Stimulated activated CD4-positive, alpha-beta T cell treated with anti-CD3 and anti-CD28 coated beads, TNF-alpha, amount 100 ng/mL, for 4 hours (primary cell): ENCODE measurements at regions not wholly inside any gene's neighbourhood (a gene's known extent, or its start where the extent isn't known, plus 50 kb on each side); places are given as distances from the start of the nearest gene placed in this dataset.

ENCODE experiments used
- DNase-seq, 3 experiments: peaks; one replicate each; pipeline ENCODE4 v3.0.0-alpha.2; 2020; ENCODE audit warnings: low read depth in 3 of 3

- DNase-seq: no peak
These were observed 94.6 kb downstream of the ZPLD1 start for GRCh38 chr3:102529452-102529851.

DNA sequence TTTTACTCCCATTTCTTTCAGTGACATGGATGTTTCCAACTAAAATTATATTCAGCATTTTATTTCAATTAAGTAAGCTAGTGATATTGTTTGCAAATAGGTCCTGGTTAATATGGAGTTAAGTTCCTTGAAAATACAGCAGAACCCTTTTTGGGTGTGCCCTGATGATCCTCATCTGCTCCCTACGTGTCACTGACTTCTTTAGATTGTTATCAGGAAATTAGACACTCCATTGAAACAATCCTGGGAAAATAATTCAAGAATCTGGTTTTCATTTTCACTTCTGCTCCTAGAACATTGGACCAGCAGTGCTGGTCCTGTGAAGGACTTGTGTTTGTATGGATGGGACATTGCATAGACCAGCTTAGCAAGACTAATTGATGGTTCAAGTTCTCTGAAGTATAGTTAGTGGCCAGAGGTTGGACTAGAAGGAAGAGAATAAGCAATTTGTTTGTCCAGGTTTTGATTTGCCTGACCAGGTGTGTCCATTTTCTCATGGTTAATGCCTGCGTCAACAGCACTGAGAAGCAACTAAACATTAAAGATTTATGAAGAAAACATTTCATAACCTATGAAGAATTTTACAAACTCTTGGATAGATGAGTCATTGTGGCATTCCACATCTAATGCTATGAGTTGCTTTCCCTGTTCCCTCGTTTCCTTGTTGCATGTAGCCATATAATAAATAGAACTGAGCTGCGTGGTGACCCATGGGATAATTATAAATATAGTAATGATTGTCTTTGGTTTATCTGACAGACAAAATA is 95.8 kb downstream of the ZPLD1 start:
- DNase-seq: no peak

- no peak for DNase-seq
These were observed 96.9 kb downstream of the ZPLD1 start for GRCh38 chr3:102531686-102532085.

GRCh38 chr3:102532901-102533300 is 98.1 kb downstream of the ZPLD1 start:
- DNase-seq: no peak

GRCh38 chr3:102533784-102534183 is 99.0 kb downstream of the ZPLD1 start:
- no peak for DNase-seq

- DNase-seq: no peak
These were observed 101.6 kb downstream of the ZPLD1 start for GRCh38 chr3:102536456-102536855.

DNA sequence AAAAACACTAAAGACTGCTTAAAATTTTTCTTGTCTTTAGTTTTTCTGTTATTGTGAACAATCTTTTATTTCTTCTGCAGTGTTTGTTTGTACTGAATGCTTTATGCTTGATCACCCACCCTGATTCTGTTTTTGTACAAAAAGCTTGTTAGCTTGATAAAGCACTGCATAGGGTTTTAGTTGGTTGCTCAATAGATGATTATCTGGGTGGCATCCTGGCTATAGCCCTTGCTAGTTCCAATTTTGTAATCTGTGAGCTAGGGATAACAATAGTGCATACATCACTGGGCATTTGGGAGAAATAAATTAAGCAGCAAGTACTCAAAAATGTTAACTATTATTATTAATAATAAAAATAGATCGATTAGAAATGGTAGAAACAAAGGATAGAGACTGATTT is 102.3 kb downstream of the ZPLD1 start:
- DNase-seq: no peak

GRCh38 chr3:102544741-102545140 is 109.9 kb downstream of the ZPLD1 start:
- no peak for DNase-seq

DNA sequence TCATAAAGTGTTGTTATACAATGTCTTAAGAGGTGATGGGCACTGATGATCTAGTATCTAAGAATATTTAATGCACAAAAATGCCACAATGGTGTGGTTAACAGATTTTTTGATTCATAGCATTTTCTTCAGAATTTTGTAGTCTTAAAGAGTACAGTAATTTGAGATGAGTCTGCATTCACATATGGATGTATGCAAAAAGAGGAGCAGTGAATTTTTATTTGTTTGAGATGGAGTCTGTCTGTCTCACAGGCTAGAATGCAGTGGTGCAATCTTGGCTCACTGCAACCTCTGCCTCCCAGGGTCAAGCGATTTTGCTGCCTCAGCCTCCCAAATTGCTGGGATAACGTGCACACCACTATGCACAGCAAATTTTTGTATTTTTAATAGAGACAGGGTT is 110.5 kb downstream of the ZPLD1 start:
- no peak for DNase-seq

DNA sequence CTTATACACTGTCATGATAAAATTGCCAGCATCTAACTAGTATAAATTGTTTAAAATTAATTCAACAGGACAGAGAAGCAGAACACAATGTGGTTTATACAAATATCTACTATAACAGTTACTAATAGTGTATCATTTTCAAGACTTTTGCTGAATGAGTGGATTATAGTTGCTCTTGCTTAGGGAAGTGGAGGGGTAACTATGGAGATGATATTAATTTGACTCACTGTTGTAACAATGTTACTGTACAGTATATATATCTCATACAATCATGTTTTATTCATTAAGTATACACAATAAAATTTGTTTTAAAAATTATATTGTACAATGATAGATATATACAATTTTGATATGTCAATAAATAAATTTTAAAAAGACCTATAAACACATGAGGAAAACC is 119.1 kb downstream of the ZPLD1 start:
- DNase-seq: no peak

GRCh38 chr3:102570511-102570910 is 135.7 kb downstream of the ZPLD1 start:
- no peak for DNase-seq

GRCh38 chr3:102571006-102571405 is 136.2 kb downstream of the ZPLD1 start:
- no peak for DNase-seq

GRCh38 chr3:102571720-102572384 is 137.0 kb downstream of the ZPLD1 start:
- DNase-seq: no peak

DNA sequence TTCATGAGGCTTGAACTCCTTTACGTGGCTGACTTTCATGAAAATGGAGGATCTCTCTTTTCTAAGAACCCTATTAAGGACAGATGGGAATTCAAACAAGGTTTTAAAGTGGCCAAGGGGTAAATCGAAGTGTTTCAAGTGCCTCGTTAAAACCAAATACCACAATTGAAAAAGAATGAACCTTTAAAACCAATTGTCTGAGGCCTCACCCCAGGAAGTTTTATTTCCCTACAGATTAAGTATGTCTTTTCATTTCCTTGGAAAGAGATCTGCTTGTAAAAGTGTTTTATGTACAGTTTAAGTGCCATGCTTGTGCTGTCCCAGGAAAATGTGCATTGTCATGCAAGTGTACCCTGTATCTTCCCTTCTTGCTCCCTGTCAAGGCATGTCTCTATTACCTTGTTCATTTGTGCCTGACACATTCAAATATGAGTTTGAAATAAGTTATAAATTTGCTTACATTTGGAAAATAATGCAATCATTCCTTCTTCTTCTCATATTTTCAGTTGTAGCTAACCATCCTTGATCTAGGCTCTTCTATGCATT is 138.7 kb downstream of the ZPLD1 start:
- no peak for DNase-seq

- no peak for DNase-seq
These were observed 139.5 kb downstream of the ZPLD1 start for GRCh38 chr3:102574355-102574754.

- no peak for DNase-seq
These were observed 141.8 kb downstream of the ZPLD1 start for GRCh38 chr3:102576651-102577050.

- DNase-seq: no peak
These were observed 142.4 kb downstream of the ZPLD1 start for GRCh38 chr3:102577082-102577789.

GRCh38 chr3:102580760-102581159 is 145.9 kb downstream of the ZPLD1 start:
- no peak for DNase-seq

- no peak for DNase-seq
These were observed 151.7 kb downstream of the ZPLD1 start for GRCh38 chr3:102586485-102586884.

- DNase-seq: no peak
These were observed 159.2 kb downstream of the ZPLD1 start for GRCh38 chr3:102593812-102594602.

DNA sequence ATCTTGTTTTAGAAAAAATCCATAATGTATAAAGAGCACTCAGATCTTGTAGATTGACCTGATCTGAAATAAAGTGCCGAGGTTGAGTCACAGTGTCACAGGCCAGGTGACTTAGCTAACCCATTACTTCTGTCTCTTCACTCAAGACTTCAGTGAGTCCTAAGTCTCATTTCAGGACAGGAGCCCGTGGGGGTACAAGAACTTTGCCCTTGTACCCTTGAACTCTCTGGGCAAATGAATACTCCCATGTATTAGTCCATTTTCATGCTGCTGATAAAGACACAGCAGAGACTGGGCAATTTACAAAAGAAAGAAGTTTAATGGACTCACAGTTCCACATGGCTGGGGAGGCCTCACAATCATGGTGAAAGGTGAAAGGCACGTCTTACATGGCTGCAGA is 160.2 kb downstream of the ZPLD1 start:
- DNase-seq: no peak
